ENCODE measurements at regions not wholly inside any gene's neighbourhood (a gene's known extent, or its start where the extent isn't known, plus 50 kb on each side); places are given as distances from the start of the nearest gene placed in this dataset.
"Not testable (repeated sequence)": the region's sequence is repeated elsewhere in the genome, so short reads cannot be mapped to it uniquely, and the experiment has no call there.

GRCh38 chr13:60273971-60274527, 110.3 kb upstream of the DIAPH3 start:
- H3K27me3 ChIP-seq (ENCODE audit: control insufficient read depth, insufficient read depth, low read length), result no peaks in the 10 kb centered on the region
- H3K4me1 ChIP-seq (ENCODE audit: control insufficient read depth, extremely low read depth, insufficient read depth, low read length), result no peaks in the 10 kb centered on the region
- H3K27ac ChIP-seq (ENCODE audit: insufficient read depth, low read length), result no peak overlapping the region
- no peak overlapping the region for H3K4me3 ChIP-seq (replicated peaks in 1 of 4; ENCODE audit: control extremely low read depth in 1 of 4, insufficient read depth in 1 of 4, low read depth in 3 of 4, low read length in 4 of 4)
- H3K36me3 ChIP-seq (ENCODE audit: control insufficient read depth, insufficient read depth, low read length), result no peaks in the 10 kb centered on the region
- no peak overlapping the region for H3K4me2 ChIP-seq (ENCODE audit: extremely low read depth, insufficient read depth, low read length)
- H2AFZ ChIP-seq (ENCODE audit: low read length), result no peak overlapping the region
- no peaks in the 10 kb centered on the region for H3K9me3 ChIP-seq (ENCODE audit: control insufficient read depth, insufficient read depth, low read depth, low read length)
- H4K20me1 ChIP-seq (ENCODE audit: control insufficient read depth, extremely low read depth, insufficient read depth, low read length), result no peaks in the 10 kb centered on the region
- no peak for DNase-seq (ENCODE audit: low read depth in 2 of 2)
- no peaks in the 10 kb centered on the region for H3K79me2 ChIP-seq (ENCODE audit: control insufficient read depth, insufficient read depth, low read length)
- no peak overlapping the region for H3K9ac ChIP-seq (ENCODE audit: insufficient read depth, low read length)
- no peak for TF ChIP-seq CTCF (conservative IDR thresholded peaks at IDR 0.05 in 1 of 2, IDR thresholded peaks at IDR 0.05 in 1 of 2; ENCODE audit: low read depth in 1 of 2, low read length in 2 of 2)
- no peak for TF ChIP-seq EZH2 (IDR thresholded peaks at IDR 0.05; ENCODE audit: low read length, missing control alignments)

- DNase-seq (ENCODE audit: low read depth in 2 of 2), result no peak
- Histone ChIP-seq H3K4me1 (ENCODE audit: control insufficient read depth, extremely low read depth, insufficient read depth, low read length) (no peaks in the 10 kb centered on the region), H3K9me3 (ENCODE audit: control insufficient read depth, insufficient read depth, low read depth, low read length) (no peaks in the 10 kb centered on the region), H2AFZ (ENCODE audit: low read length) (no peak overlapping the region), H3K27me3 (ENCODE audit: control insufficient read depth, insufficient read depth, low read length) (no peaks in the 10 kb centered on the region), H3K27ac (ENCODE audit: insufficient read depth, low read length) (no peak overlapping the region), H3K4me2 (ENCODE audit: extremely low read depth, insufficient read depth, low read length) (no peak overlapping the region), H3K79me2 (ENCODE audit: control insufficient read depth, insufficient read depth, low read length) (no peaks in the 10 kb centered on the region), H3K4me3 (replicated peaks in 1 of 4; ENCODE audit: control extremely low read depth in 1 of 4, insufficient read depth in 1 of 4, low read depth in 3 of 4, low read length in 4 of 4) (no peak overlapping the region), H3K36me3 (ENCODE audit: control insufficient read depth, insufficient read depth, low read length) (no peaks in the 10 kb centered on the region), H4K20me1 (ENCODE audit: control insufficient read depth, extremely low read depth, insufficient read depth, low read length) (no peaks in the 10 kb centered on the region), H3K9ac (ENCODE audit: insufficient read depth, low read length) (no peak overlapping the region)
- TF ChIP-seq EZH2 (IDR thresholded peaks at IDR 0.05; ENCODE audit: low read length, missing control alignments), result no peak
- TF ChIP-seq CTCF (conservative IDR thresholded peaks at IDR 0.05 in 1 of 2, IDR thresholded peaks at IDR 0.05 in 1 of 2; ENCODE audit: low read depth in 1 of 2, low read length in 2 of 2), result no peak
These were observed 110.9 kb upstream of the DIAPH3 start for GRCh38 chr13:60274655-60275054.

- H3K4me3 ChIP-seq (replicated peaks in 1 of 4; ENCODE audit: control extremely low read depth in 1 of 4, insufficient read depth in 1 of 4, low read depth in 3 of 4, low read length in 4 of 4), result no peak overlapping the region
- H3K4me2 ChIP-seq (ENCODE audit: extremely low read depth, insufficient read depth, low read length), result no peak overlapping the region
- H3K4me1 ChIP-seq (ENCODE audit: control insufficient read depth, extremely low read depth, insufficient read depth, low read length), result no peaks in the 10 kb centered on the region
- TF ChIP-seq EZH2 (IDR thresholded peaks at IDR 0.05; ENCODE audit: low read length, missing control alignments), result no peak
- TF ChIP-seq CTCF (conservative IDR thresholded peaks at IDR 0.05 in 1 of 2, IDR thresholded peaks at IDR 0.05 in 1 of 2; ENCODE audit: low read depth in 1 of 2, low read length in 2 of 2), result no peak
- H3K27me3 ChIP-seq (ENCODE audit: control insufficient read depth, insufficient read depth, low read length), result no peaks in the 10 kb centered on the region
- H3K9ac ChIP-seq (ENCODE audit: insufficient read depth, low read length), result no peak overlapping the region
- H3K36me3 ChIP-seq (ENCODE audit: control insufficient read depth, insufficient read depth, low read length), result no peaks in the 10 kb centered on the region
- H3K79me2 ChIP-seq (ENCODE audit: control insufficient read depth, insufficient read depth, low read length), result no peaks in the 10 kb centered on the region
- H3K27ac ChIP-seq (ENCODE audit: insufficient read depth, low read length), result no peak overlapping the region
- no peaks in the 10 kb centered on the region for H3K9me3 ChIP-seq (ENCODE audit: control insufficient read depth, insufficient read depth, low read depth, low read length)
- no peak for DNase-seq (ENCODE audit: low read depth in 2 of 2)
- H2AFZ ChIP-seq (ENCODE audit: low read length), result no peak overlapping the region
- no peaks in the 10 kb centered on the region for H4K20me1 ChIP-seq (ENCODE audit: control insufficient read depth, extremely low read depth, insufficient read depth, low read length)
These were observed 111.5 kb upstream of the DIAPH3 start for GRCh38 chr13:60275208-60275607.

GRCh38 chr13:60280524-60280923, 116.5 kb upstream of the TDRD3 start:
- H3K79me2 ChIP-seq (ENCODE audit: control insufficient read depth, insufficient read depth, low read length); H4K20me1 ChIP-seq (ENCODE audit: control insufficient read depth, extremely low read depth, insufficient read depth, low read length): not testable (repeated sequence)

More at GRCh38 chr13:60280524-60280923, 116.5 kb upstream of the TDRD3 start:
- not testable (repeated sequence) for H3K4me2 ChIP-seq (ENCODE audit: extremely low read depth, insufficient read depth, low read length); H3K4me1 ChIP-seq (ENCODE audit: control insufficient read depth, extremely low read depth, insufficient read depth, low read length); H3K9ac ChIP-seq (ENCODE audit: insufficient read depth, low read length); H3K4me3 ChIP-seq (replicated peaks in 1 of 4; ENCODE audit: control extremely low read depth in 1 of 4, insufficient read depth in 1 of 4, low read depth in 3 of 4, low read length in 4 of 4); H3K36me3 ChIP-seq (ENCODE audit: control insufficient read depth, insufficient read depth, low read length); H2AFZ ChIP-seq (ENCODE audit: low read length); H3K9me3 ChIP-seq (ENCODE audit: control insufficient read depth, insufficient read depth, low read depth, low read length); H3K27me3 ChIP-seq (ENCODE audit: control insufficient read depth, insufficient read depth, low read length); DNase-seq (ENCODE audit: low read depth in 2 of 2); H3K27ac ChIP-seq (ENCODE audit: insufficient read depth, low read length)
